ENCODE measurements at regions not wholly inside any gene's neighbourhood (a gene's known extent, or its start where the extent isn't known, plus 50 kb on each side); places are given as distances from the start of the nearest gene placed in this dataset.
A peak's percentile ranks its signal among the peaks of the same experiment; 100 is the strongest.

GRCh38 chr5:174191076-174191475 is 145.6 kb downstream of the NSG2 start:
- no peak for DNase-seq (ENCODE audit: low spot score)

GRCh38 chr5:174191850-174192655 is 146.5 kb downstream of the NSG2 start:
- DNase-seq (ENCODE audit: low spot score) = no peak

- no peak for DNase-seq (ENCODE audit: low spot score)
Observed at GRCh38 chr5:174192901-174193300, 147.4 kb downstream of the NSG2 start.

GRCh38 chr5:174195517-174195916 is 150.0 kb downstream of the NSG2 start:
- DNase-seq (ENCODE audit: low spot score) = no peak

- DNase-seq (ENCODE audit: low spot score) = no peak
Observed at GRCh38 chr5:174197929-174198328, 152.4 kb downstream of the NSG2 start.

- no peak for DNase-seq (ENCODE audit: low spot score)
Observed at GRCh38 chr5:174198541-174198940, 153.0 kb downstream of the NSG2 start.

GRCh38 chr5:174202996-174203395 is 157.5 kb downstream of the NSG2 start:
- DNase-seq (ENCODE audit: low spot score) = no peak

GRCh38 chr5:174204535-174205313 is 159.2 kb downstream of the NSG2 start:
- DNase-seq (ENCODE audit: low spot score) = no peak

GRCh38 chr5:174205939-174206338 is 160.4 kb downstream of the NSG2 start:
- DNase-seq (ENCODE audit: low spot score) = no peak

GRCh38 chr5:174210596-174211276 is 165.2 kb downstream of the NSG2 start:
- DNase-seq (ENCODE audit: low spot score) = no peak

- no peak for DNase-seq (ENCODE audit: low spot score)
Observed at GRCh38 chr5:174211277-174211626, 165.7 kb downstream of the NSG2 start.

- DNase-seq (ENCODE audit: low spot score) = no peak
Observed at GRCh38 chr5:174217527-174217926, 172.0 kb downstream of the NSG2 start.

GRCh38 chr5:174218162-174218561 is 172.7 kb downstream of the NSG2 start:
- no peak for DNase-seq (ENCODE audit: low spot score)

- no peak for DNase-seq (ENCODE audit: low spot score)
Observed at GRCh38 chr5:174220417-174220816, 174.9 kb downstream of the NSG2 start.

GRCh38 chr5:174221436-174221835 is 175.9 kb downstream of the NSG2 start:
- DNase-seq (ENCODE audit: low spot score) = no peak

GRCh38 chr5:174221946-174222345 is 176.4 kb downstream of the NSG2 start:
- DNase-seq (ENCODE audit: low spot score) = no peak

GRCh38 chr5:174222891-174223290 is 177.4 kb downstream of the NSG2 start:
- no peak for DNase-seq (ENCODE audit: low spot score)

- DNase-seq (ENCODE audit: low spot score) = no peak
Observed at GRCh38 chr5:174223355-174223754, 177.8 kb downstream of the NSG2 start.

GRCh38 chr5:174229068-174229467 is 183.6 kb downstream of the NSG2 start:
- no peak for DNase-seq (ENCODE audit: low spot score)

- peak; percentile 88 for DNase-seq (ENCODE audit: low spot score)
Observed at GRCh38 chr5:174229514-174230370, 184.2 kb downstream of the NSG2 start.

GRCh38 chr5:174231956-174232487 is 186.5 kb downstream of the NSG2 start:
- peak; percentile 85 for DNase-seq (ENCODE audit: low spot score)

- DNase-seq (ENCODE audit: low spot score) = no peak
Observed at GRCh38 chr5:174234388-174234787, 188.9 kb downstream of the NSG2 start.

Measured in kidney capillary endothelial cell (primary cell).